HEK293 (cell line): ENCODE measurements at regions not wholly inside any gene's neighbourhood (a gene's known extent, or its start where the extent isn't known, plus 50 kb on each side); places are given as distances from the start of the nearest gene placed in this dataset.

Source experiments
- FEZF1 ChIP-seq: fragments of 450-650 bp; formaldehyde crosslinking; IDR thresholded peaks from 2 replicates; pipeline ENCODE4 v1.5.1; 2016; ENCODE audit warnings: missing biosample characterization, missing genetic modification characterization
- ZNF585B ChIP-seq: fragments of 450-650 bp; formaldehyde crosslinking; IDR thresholded peaks from 2 replicates; pipeline ENCODE4 v1.5.1; 2016; ENCODE audit warnings: missing biosample characterization, missing genetic modification characterization
- ZNF830 ChIP-seq: fragments of 450-650 bp; IDR thresholded peaks from 2 replicates; pipeline ENCODE4 v1.5.0; 2018; ENCODE audit warnings: missing biosample characterization, missing genetic modification characterization, low read depth, mild to moderate bottlenecking, moderate library complexity
- TF ChIP-seq, protein P1 (sequence below): fragments of 450-650 bp; formaldehyde crosslinking; IDR thresholded peaks from 2 replicates; pipeline ENCODE4 v1.5.1; 2016; ENCODE audit warnings: missing biosample characterization, missing genetic modification characterization

DNA sequence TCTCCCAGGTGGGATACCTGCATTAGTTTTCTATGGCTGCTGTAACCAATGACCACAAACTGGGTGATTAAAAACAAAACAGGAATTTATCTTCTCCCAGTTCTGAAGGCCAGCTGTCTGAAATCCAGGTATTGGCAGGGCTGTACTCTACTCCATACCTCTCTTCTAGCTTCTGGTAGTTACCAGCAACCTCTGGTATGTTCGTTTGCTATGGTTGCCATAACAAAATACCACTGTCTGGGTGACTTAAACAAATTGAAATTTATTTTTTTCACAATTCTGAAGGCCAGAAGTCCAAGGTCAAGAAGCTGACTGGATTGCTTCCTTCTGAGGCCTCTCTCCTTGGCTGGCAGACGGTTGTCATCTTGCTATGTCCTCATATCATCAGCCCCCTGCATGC is 642.1 kb upstream of the TENM3 start:
- TF ChIP-seq, protein P1, sequence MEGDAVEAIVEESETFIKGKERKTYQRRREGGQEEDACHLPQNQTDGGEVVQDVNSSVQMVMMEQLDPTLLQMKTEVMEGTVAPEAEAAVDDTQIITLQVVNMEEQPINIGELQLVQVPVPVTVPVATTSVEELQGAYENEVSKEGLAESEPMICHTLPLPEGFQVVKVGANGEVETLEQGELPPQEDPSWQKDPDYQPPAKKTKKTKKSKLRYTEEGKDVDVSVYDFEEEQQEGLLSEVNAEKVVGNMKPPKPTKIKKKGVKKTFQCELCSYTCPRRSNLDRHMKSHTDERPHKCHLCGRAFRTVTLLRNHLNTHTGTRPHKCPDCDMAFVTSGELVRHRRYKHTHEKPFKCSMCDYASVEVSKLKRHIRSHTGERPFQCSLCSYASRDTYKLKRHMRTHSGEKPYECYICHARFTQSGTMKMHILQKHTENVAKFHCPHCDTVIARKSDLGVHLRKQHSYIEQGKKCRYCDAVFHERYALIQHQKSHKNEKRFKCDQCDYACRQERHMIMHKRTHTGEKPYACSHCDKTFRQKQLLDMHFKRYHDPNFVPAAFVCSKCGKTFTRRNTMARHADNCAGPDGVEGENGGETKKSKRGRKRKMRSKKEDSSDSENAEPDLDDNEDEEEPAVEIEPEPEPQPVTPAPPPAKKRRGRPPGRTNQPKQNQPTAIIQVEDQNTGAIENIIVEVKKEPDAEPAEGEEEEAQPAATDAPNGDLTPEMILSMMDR (tag by site-specific recombination) = no peak
- no peak for TF ChIP-seq ZNF830 (tag by site-specific recombination)
- TF ChIP-seq FEZF1 (tag by site-specific recombination) = no peak
- TF ChIP-seq ZNF585B (tag by site-specific recombination) = no peak
